ENCODE measurements at regions not wholly inside any gene's neighbourhood (a gene's known extent, or its start where the extent isn't known, plus 50 kb on each side); places are given as distances from the start of the nearest gene placed in this dataset.

DNA sequence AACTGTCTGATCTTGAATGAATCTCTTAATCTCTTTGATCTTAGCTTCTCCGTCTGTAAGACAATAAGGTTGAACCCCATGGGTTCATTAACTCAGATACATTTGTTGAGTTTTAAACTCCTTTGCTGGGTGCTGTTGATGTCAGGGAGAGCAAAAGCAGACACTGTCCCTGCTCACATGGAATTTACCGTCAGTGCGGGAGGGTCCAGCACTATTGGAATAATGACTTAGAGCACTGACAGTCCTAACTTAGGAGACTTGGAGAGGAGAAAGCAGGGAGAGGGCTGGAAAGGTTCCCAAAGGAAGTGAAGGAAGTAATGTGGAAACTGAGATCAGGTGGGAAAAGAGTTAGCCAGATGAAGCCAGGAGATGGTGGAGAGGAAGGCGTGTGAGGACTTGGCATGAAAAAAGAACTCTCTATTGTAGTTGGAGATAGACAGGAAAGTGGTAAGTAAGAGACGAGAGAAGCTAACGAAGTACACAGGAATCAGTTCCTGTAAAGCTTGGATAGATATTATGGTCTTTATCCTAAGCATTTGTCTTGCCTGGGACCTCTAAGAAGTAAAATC lies 141.4 kb upstream of the SERTAD2 start:
- no peak for DNase-seq
- Histone ChIP-seq H3K36me3 (ENCODE audit: control insufficient read depth, insufficient read depth, low read length) (no peaks in the 10 kb centered on the region), H3K4me1 (ENCODE audit: control insufficient read depth, insufficient read depth, low read length) (no peaks in the 10 kb centered on the region), H3K4me3 (ENCODE audit: low read length) (no peak overlapping the region), H3K9me3 (ENCODE audit: control insufficient read depth, low read depth, low read length) (no peaks in the 10 kb centered on the region), H3K27ac (ENCODE audit: low read length) (no peak overlapping the region), H3K27me3 (ENCODE audit: control insufficient read depth, insufficient read depth, low read length) (peaks cover 18% of the 10 kb centered on the region)
- WGBS (ENCODE audit: insufficient coverage, low lambda C conversion rate), result 86% methylated on average over 1 of the region's 6 CpGs

DNA sequence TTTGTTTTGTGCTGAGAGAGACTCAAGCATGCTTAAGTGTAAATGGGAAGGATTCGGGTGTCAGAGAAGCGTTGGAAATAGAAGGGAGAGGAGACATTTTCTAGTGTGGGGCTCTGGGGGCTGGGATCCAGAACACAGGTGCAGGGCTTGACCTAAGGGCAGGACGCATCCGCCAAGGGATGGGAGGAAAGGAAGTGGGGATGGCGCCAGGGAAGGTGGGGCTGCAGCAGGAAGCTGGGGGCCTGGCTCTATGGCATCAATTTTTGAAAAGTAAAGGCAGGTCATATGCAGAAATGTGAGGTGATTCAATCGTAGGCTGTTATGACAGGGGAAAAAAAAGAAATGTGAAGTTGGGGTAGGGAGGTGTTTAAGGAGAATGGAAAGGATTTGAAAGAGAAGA lies 143.2 kb upstream of the SERTAD2 start:
- no peak overlapping the region for H3K4me3 ChIP-seq (ENCODE audit: low read length)
- no peak for DNase-seq
- H3K27me3 ChIP-seq (ENCODE audit: control insufficient read depth, insufficient read depth, low read length), result peaks cover 18% of the 10 kb centered on the region
- WGBS (ENCODE audit: insufficient coverage, low lambda C conversion rate), result 94% methylated on average over 2 of the region's 6 CpGs
- no peaks in the 10 kb centered on the region for H3K4me1 ChIP-seq (ENCODE audit: control insufficient read depth, insufficient read depth, low read length)
- no peak overlapping the region for H3K27ac ChIP-seq (ENCODE audit: low read length)
- no peaks in the 10 kb centered on the region for H3K9me3 ChIP-seq (ENCODE audit: control insufficient read depth, low read depth, low read length)
- no peaks in the 10 kb centered on the region for H3K36me3 ChIP-seq (ENCODE audit: control insufficient read depth, insufficient read depth, low read length)

DNA sequence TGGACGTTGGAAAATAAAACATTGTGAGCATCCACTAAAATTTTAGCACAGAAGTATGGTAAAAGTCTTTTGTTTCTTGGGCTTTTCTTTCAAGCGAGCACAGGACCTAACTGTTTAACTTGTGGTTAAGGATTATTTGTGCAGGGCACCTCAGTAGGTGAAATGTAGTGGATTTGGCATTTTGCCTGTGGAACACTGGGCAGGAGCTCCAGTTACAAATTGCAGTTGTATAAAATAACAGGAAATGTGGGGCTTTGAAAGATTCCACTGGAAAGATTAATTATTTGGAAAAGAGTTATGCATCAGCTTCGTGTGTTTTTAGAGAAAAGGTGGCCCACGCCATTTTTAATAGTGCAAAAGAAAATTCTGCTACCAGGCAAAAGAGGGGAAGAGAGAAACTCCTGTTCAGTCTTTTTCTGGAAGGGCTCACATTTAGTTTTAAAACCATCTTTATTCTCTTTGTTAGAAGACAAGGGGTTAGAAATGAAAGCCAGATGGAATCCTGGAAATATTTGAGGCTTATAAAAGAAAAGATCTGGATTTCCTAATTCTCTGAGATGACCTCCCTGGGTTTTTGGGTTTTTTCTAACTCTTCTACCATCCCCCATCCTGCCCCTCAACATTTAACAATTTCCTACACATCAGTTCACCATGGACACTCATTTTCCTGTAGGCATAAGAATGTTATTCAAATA lies 144.3 kb upstream of the SERTAD2 start:
- 81% methylated on average over 4 of the region's 4 CpGs for WGBS (ENCODE audit: insufficient coverage, low lambda C conversion rate)
- no peaks in the 10 kb centered on the region for H3K36me3 ChIP-seq (ENCODE audit: control insufficient read depth, insufficient read depth, low read length)
- no peak for DNase-seq
- no peak overlapping the region for H3K4me3 ChIP-seq (ENCODE audit: low read length)
- H3K4me1 ChIP-seq (ENCODE audit: control insufficient read depth, insufficient read depth, low read length), result no peaks in the 10 kb centered on the region
- no peaks in the 10 kb centered on the region for H3K9me3 ChIP-seq (ENCODE audit: control insufficient read depth, low read depth, low read length)
- peaks cover 18% of the 10 kb centered on the region for H3K27me3 ChIP-seq (ENCODE audit: control insufficient read depth, insufficient read depth, low read length)
- H3K27ac ChIP-seq (ENCODE audit: low read length), result no peak overlapping the region

DNA sequence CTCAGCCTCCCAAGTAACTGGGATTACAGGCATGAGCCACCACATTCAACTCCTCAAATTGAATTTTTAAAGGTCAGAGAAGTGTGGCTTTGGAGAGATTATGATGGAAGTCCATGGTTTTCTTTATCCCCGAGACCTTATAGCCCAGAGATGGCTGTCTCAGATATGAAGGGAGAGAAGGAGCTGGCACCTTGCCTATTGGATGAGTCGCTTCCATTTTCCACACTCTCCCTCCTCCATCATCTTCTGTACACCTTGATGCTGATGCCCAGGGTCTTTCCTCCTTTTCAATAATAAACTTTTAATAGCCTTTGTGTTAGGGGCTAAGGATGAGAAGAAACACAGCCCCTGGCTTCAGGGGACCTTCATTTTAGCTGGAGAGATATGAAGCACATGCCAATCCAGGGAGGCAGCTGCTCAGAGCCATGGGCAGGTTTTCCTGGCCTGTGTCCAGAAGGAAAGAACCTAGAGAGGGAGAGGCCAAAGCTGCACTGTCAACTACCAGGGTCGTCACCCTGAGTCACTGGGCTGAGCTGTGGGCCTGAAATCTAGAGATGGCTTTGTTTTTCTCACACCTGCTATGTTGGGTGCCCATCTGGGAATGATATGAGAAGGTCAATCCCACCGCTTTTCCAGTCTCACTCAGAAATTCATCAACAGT lies 146.0 kb upstream of the SERTAD2 start:
- no peaks in the 10 kb centered on the region for H3K9me3 ChIP-seq (ENCODE audit: control insufficient read depth, low read depth, low read length)
- H3K4me1 ChIP-seq (ENCODE audit: control insufficient read depth, insufficient read depth, low read length), result no peaks in the 10 kb centered on the region
- WGBS (ENCODE audit: insufficient coverage, low lambda C conversion rate), result no CpG with 5 or more reads among the region's 4 CpGs
- H3K36me3 ChIP-seq (ENCODE audit: control insufficient read depth, insufficient read depth, low read length), result no peaks in the 10 kb centered on the region
- H3K27ac ChIP-seq (ENCODE audit: low read length), result no peak overlapping the region
- peaks cover 18% of the 10 kb centered on the region for H3K27me3 ChIP-seq (ENCODE audit: control insufficient read depth, insufficient read depth, low read length)
- DNase-seq, result no peak
- H3K4me3 ChIP-seq (ENCODE audit: low read length), result no peak overlapping the region

DNA sequence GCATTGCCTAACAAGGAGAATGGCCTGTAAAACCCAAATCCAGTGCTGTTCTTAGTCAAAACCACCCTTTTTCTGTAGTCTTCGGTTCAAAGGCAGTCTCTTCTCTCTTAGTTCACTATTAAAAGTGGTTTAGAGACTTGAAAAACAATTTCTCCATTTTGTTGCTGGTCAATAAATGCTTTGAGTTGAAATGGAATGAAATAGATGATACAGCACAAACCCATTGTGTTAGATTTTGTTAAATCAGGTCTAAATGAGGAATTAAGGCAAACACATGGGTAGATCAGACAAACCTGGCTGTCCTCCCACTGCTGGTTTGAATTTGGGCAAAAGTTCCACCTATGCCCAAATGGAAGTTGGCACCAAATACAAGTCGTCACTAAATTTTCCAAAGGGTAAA lies 150.1 kb upstream of the SERTAD2 start:
- Histone ChIP-seq H3K27me3 (ENCODE audit: control insufficient read depth, insufficient read depth, low read length) (no peaks in the 10 kb centered on the region), H3K9me3 (ENCODE audit: control insufficient read depth, low read depth, low read length) (no peaks in the 10 kb centered on the region), H3K4me3 (ENCODE audit: low read length) (no peak overlapping the region), H3K27ac (ENCODE audit: low read length) (no peak overlapping the region), H3K4me1 (ENCODE audit: control insufficient read depth, insufficient read depth, low read length) (no peaks in the 10 kb centered on the region), H3K36me3 (ENCODE audit: control insufficient read depth, insufficient read depth, low read length) (no peaks in the 10 kb centered on the region)
- WGBS (ENCODE audit: insufficient coverage, low lambda C conversion rate), result 80% methylated on average over 1 of the region's 2 CpGs
- DNase-seq, result no peak

DNA sequence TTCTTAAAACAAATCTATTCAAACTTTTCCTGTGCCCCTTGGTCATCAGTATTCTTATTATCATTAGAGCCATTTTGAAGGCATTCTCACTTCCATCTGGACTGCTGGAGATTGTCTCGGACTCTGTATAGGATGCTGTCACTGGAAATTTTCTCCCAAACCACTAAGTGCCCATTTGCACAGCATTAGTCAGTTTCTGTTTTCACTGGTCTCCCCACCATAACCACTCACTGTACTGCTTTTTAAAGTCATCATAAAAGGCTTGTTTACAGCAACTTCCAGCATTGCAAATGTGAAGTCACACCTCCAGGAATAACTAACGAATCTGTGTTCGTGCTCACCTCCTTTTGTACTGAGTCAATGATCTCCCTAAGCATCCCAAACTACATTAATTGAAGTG lies 150.9 kb upstream of the SERTAD2 start:
- DNase-seq, result no peak
- Histone ChIP-seq H3K4me1 (ENCODE audit: control insufficient read depth, insufficient read depth, low read length) (no peaks in the 10 kb centered on the region), H3K9me3 (ENCODE audit: control insufficient read depth, low read depth, low read length) (no peaks in the 10 kb centered on the region), H3K36me3 (ENCODE audit: control insufficient read depth, insufficient read depth, low read length) (no peaks in the 10 kb centered on the region), H3K27ac (ENCODE audit: low read length) (no peak overlapping the region), H3K27me3 (ENCODE audit: control insufficient read depth, insufficient read depth, low read length) (no peaks in the 10 kb centered on the region), H3K4me3 (ENCODE audit: low read length) (no peak overlapping the region)
- WGBS (ENCODE audit: insufficient coverage, low lambda C conversion rate), result no CpG with 5 or more reads among the region's 3 CpGs

DNA sequence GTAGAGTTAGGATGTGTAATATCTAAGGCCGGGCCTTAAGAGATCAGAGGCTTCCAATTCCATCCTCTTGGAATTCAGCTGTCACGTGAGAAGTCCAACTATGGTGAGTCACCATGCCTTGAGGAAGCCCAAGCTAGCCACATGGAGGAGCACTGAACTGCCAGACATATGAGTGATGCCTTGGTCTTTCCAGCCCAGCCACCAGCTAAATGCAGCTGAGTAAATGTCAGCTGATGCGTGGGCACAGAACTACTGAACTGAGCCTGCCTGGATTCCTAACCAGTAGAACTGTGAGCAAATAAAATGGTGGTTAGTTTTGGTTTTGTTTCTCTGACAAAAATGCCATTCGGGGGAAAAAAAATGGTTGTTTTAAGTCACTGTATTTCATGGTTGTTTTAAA lies 153.7 kb upstream of the SERTAD2 start:
- no peak overlapping the region for H3K4me3 ChIP-seq (ENCODE audit: low read length)
- H3K9me3 ChIP-seq (ENCODE audit: control insufficient read depth, low read depth, low read length), result no peaks in the 10 kb centered on the region
- H3K27ac ChIP-seq (ENCODE audit: low read length), result no peak overlapping the region
- 100% methylated on average over 1 of the region's 4 CpGs for WGBS (ENCODE audit: insufficient coverage, low lambda C conversion rate)
- no peaks in the 10 kb centered on the region for H3K27me3 ChIP-seq (ENCODE audit: control insufficient read depth, insufficient read depth, low read length)
- no peaks in the 10 kb centered on the region for H3K4me1 ChIP-seq (ENCODE audit: control insufficient read depth, insufficient read depth, low read length)
- no peaks in the 10 kb centered on the region for H3K36me3 ChIP-seq (ENCODE audit: control insufficient read depth, insufficient read depth, low read length)
- DNase-seq, result no peak

DNA sequence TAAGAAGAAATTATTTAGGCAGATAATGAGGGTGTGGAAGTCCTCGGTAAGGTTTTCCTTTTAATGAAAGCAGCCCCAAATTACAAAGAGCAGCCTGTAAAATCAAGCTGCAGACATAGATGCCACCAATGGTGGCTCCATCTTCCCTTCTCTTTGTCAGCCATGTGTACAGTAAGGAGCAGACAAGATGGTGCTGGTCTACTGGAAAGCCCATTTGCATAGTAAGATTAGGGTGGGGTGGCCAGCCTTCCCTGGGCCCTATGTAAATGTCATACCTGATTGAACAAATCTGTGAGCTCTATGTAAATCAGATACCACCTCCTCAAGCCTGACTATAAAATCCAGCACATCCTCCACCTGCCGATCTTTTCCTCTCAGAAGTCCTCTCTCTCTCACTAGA lies 154.4 kb upstream of the SERTAD2 start:
- H3K4me1 ChIP-seq (ENCODE audit: control insufficient read depth, insufficient read depth, low read length), result no peaks in the 10 kb centered on the region
- H3K36me3 ChIP-seq (ENCODE audit: control insufficient read depth, insufficient read depth, low read length), result no peaks in the 10 kb centered on the region
- no peaks in the 10 kb centered on the region for H3K27me3 ChIP-seq (ENCODE audit: control insufficient read depth, insufficient read depth, low read length)
- no peak overlapping the region for H3K27ac ChIP-seq (ENCODE audit: low read length)
- no peak overlapping the region for H3K4me3 ChIP-seq (ENCODE audit: low read length)
- no peak for DNase-seq
- no peaks in the 10 kb centered on the region for H3K9me3 ChIP-seq (ENCODE audit: control insufficient read depth, low read depth, low read length)
- 100% methylated on average over 1 of the region's 2 CpGs for WGBS (ENCODE audit: insufficient coverage, low lambda C conversion rate)

DNA sequence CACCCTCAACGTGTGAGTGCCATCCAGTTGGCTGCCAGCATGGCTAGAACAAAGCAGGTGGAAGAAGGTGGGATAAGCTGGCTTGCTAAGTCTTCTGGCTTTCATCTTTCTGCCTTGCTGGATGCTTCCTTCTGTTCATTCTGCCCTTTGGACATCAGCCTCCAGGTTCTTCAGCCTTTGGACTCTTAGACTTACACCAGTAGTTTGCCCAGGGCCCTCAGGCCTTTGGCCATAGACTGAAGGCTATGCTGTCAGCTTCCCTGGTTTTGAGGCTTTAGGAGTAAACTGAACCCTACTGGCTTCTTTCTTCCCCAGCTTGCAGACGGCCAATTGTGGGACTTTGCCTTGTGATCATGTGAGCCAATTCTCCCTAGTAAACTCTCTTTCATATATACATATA lies 155.0 kb upstream of the SERTAD2 start:
- Histone ChIP-seq H3K27ac (ENCODE audit: low read length) (no peak overlapping the region), H3K27me3 (ENCODE audit: control insufficient read depth, insufficient read depth, low read length) (no peaks in the 10 kb centered on the region)
- no CpG with 5 or more reads among the region's 2 CpGs for WGBS (ENCODE audit: insufficient coverage, low lambda C conversion rate)

DNA sequence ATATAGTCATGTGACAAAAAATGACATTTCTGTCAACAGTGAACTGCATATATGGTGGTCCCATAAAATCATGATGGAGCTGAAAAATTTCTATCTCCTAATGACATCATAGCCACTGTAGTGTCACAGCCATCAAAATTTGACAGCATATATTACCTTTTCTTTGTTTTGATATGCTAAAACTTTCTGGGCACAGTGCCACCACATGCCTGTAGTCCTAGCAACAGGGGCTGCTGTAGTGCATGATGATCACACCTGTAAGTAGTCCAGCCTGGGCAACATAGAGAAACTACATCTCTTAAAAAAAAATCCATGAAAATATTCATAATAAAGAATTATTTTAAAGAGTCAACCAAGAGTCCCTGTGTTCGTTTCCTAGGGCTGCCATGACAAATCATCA lies 155.5 kb upstream of the SERTAD2 start:
- H3K27ac ChIP-seq (ENCODE audit: low read length), result no peak overlapping the region
- DNase-seq, result no peak
- H3K36me3 ChIP-seq (ENCODE audit: control insufficient read depth, insufficient read depth, low read length), result no peaks in the 10 kb centered on the region
- no peaks in the 10 kb centered on the region for H3K4me1 ChIP-seq (ENCODE audit: control insufficient read depth, insufficient read depth, low read length)
- H3K27me3 ChIP-seq (ENCODE audit: control insufficient read depth, insufficient read depth, low read length), result no peaks in the 10 kb centered on the region
- no CpG with 5 or more reads among the region's 1 CpG for WGBS (ENCODE audit: insufficient coverage, low lambda C conversion rate)
- H3K9me3 ChIP-seq (ENCODE audit: control insufficient read depth, low read depth, low read length), result no peaks in the 10 kb centered on the region
- no peak overlapping the region for H3K4me3 ChIP-seq (ENCODE audit: low read length)

More for the DNA sequence above, 155.0 kb upstream of the SERTAD2 start:
- H3K9me3 ChIP-seq (ENCODE audit: control insufficient read depth, low read depth, low read length), result no peaks in the 10 kb centered on the region
- no peaks in the 10 kb centered on the region for H3K4me1 ChIP-seq (ENCODE audit: control insufficient read depth, insufficient read depth, low read length)
- no peaks in the 10 kb centered on the region for H3K36me3 ChIP-seq (ENCODE audit: control insufficient read depth, insufficient read depth, low read length)
- no peak overlapping the region for H3K4me3 ChIP-seq (ENCODE audit: low read length)
- DNase-seq, result peak; percentile 38 to 75
